ENCODE measurements at regions not wholly inside any gene's neighbourhood (a gene's known extent, or its start where the extent isn't known, plus 50 kb on each side); places are given as distances from the start of the nearest gene placed in this dataset.
"Not testable (repeated sequence)": the region's sequence is repeated elsewhere in the genome, so short reads cannot be mapped to it uniquely, and the experiment has no call there.

DNA sequence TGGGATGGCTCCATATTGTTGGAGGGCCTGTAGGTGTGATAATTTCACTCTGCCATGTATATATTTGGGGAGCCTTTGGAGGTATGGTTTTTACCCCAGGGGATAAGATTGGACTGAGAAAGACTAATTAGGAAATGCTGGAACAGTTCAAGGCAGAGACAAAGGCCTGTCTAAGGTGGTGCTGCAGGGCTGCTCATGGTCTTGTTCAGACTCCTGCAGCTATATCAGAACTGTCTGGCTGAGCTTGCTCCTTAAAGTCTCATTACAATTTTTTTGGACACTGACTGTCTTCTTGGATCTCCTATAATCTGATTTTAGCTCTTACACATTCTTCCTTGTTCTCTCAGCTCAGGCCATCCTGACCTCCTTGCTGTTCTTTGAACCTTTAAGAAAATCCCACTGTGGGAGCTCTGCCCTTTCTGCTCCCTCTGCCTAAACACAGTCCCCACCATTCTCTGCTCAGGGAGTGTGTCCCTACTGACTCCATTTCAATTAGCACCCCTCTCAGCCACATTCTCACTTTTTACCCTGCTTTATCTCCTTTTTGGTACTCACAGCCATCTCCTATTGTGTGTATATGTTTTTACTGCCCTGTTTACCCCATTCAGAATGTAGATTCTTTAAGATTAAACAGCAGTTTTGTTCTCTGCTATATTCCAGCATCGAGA, 468.7 kb upstream of the FANCL start:
- peaks cover 7% of the 10 kb centered on the region for H3K27me3 Mint-ChIP-seq (ENCODE audit: low read depth)
- no peak overlapping the region for H3K27ac Mint-ChIP-seq
- no peak for ATAC-seq (replicated peaks in 1 of 2)
- no peak for DNase-seq
- no peaks in the 10 kb centered on the region for H3K9me3 Mint-ChIP-seq
- no peaks in the 10 kb centered on the region for H3K36me3 Mint-ChIP-seq (ENCODE audit: insufficient read depth in 2 of 2)
- no peak overlapping the region for H3K4me3 Mint-ChIP-seq
- H3K4me1 Mint-ChIP-seq (ENCODE audit: low read depth), result no peaks in the 10 kb centered on the region

DNA sequence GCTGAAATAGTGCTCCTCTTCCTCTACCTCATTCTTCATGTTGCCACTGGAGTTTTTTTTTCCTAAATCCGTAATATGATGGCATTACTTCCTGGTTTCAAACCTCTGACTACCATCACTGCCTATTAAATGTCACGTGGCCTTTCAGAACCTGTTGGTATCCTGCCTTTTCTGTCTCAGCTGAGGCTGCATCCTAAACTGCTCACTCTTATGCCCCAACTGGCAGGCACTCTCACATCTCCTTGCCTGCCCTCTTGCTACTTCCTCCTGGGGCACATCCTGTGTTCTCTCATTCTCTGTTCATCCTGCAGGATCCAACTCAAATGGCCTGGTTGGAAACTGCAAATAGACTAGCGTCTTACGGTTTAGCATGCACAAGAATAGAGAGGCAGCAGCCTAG, 468.1 kb upstream of the FANCL start:
- H3K27me3 Mint-ChIP-seq (ENCODE audit: low read depth), result peaks cover 7% of the 10 kb centered on the region
- ATAC-seq (replicated peaks in 1 of 2) (no peak), DNase-seq (no peak)
- H3K27ac Mint-ChIP-seq, result no peak overlapping the region
- H3K36me3 Mint-ChIP-seq (ENCODE audit: insufficient read depth in 2 of 2), result no peaks in the 10 kb centered on the region
- no peak overlapping the region for H3K4me3 Mint-ChIP-seq
- H3K9me3 Mint-ChIP-seq, result no peaks in the 10 kb centered on the region
- no peaks in the 10 kb centered on the region for H3K4me1 Mint-ChIP-seq (ENCODE audit: low read depth)

DNA sequence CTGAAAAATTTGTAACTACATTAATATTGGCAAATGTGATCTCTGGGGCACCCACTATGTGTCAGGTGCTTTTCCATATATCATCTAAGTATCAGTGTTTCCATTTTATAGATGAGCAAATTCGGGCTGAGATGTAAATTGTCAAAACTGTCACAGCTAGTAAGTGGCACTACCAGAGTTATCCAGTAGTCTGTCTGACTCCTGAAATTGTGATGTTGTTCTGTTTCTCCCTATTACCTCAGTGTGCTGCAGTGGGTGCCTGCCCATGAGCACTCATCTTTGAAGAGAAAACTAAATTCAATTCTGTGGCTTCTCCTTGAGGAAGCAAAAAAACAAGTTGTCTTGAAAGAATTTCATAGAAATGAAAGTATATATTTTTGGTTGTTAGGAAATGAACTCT, 467.4 kb upstream of the FANCL start:
- ATAC-seq (replicated peaks in 1 of 2), result no peak
- H3K27ac Mint-ChIP-seq, result no peak overlapping the region
- peaks cover 7% of the 10 kb centered on the region for H3K27me3 Mint-ChIP-seq (ENCODE audit: low read depth)
- no peaks in the 10 kb centered on the region for H3K9me3 Mint-ChIP-seq
- H3K4me3 Mint-ChIP-seq, result no peak overlapping the region
- H3K36me3 Mint-ChIP-seq (ENCODE audit: insufficient read depth in 2 of 2), result no peaks in the 10 kb centered on the region
- H3K4me1 Mint-ChIP-seq (ENCODE audit: low read depth), result no peaks in the 10 kb centered on the region
- DNase-seq, result no peak

DNA sequence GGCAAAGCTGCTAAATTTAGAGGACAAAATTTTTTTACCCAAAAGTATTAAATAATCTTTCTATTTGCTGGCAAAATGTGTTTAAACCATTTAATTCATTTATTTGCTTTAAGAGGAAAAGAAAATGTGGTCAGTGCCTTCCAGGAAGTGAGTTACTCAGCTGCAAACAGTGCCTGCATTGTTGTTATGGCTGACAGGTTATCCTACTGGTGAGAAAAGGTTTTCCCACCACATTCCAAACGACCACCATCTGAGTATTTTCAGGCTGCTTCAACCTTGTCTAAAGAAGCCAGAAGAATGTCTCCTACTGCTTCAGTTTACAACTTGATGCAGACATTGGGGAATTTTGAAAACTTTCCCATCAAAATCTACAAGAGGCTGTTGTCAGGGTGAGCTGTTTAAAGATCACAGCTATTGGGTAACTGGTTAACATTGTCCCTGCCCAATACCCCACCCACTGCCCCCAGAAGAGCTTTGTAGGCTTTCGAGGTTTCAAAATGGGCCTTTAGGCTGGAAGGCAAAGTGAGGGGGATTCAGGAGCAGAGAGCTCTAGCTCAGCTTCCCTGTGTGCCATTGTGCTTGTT, 461.3 kb upstream of the FANCL start:
- peaks cover 7% of the 10 kb centered on the region for H3K27me3 Mint-ChIP-seq (ENCODE audit: low read depth)
- ATAC-seq (replicated peaks in 1 of 2), result no peak

DNA sequence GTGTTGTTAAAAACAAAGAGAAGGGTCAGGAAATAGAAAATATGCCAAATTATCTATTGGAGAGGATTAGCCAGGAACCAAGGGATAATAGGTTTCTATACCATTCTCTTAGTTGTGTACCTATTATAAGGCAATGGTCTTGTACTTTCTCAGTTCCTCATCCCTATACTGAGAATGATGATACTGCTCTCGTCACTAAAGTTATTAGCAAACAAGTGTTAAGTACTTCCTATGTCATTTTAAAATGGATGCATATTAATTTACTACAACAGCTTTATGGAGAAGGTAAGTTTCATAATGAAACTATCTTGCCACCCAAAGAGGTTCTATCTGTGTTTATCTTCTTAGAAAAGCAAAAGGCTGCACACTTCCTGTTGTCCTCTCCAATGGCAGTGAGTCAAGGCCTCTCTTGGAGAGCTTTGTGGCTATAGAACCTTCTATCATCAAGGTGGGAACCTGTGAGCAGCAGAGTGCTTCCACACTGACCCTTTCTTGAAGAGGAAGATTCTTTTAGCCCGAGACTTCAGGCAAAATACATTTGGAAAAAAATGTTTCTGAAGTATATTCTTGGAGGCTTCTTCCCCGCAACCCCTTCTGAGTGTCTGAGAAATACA, 460.7 kb upstream of the FANCL start:
- H3K9me3 Mint-ChIP-seq, result no peaks in the 10 kb centered on the region

More for the DNA sequence above, 461.3 kb upstream of the FANCL start:
- Mint-ChIP-seq H3K9me3 (no peaks in the 10 kb centered on the region), H3K4me1 (ENCODE audit: low read depth) (no peaks in the 10 kb centered on the region), H3K36me3 (ENCODE audit: insufficient read depth in 2 of 2) (no peaks in the 10 kb centered on the region), H3K4me3 (no peak overlapping the region), H3K27ac (no peak overlapping the region)
- no peak for DNase-seq

DNA sequence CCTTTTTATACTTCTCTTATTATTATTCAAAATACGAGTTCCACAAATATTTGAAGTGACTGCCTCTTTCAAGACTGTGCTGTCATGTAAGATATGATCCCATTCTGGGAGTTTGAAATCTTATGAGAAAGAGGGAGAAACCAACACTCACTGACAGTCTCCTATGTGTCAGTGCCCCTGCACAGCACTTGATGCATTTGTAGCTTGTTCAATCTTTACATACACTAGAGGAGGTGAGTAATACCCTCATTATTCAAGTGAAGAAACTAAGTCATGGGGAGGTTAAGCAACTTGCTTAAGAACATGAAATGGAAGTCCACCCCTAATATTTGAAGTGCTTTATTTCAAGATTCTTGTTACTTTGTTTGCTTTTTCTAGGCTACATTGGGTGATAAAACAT, 459.5 kb upstream of the FANCL start:
- H3K27ac Mint-ChIP-seq, result no peak overlapping the region
- no peaks in the 10 kb centered on the region for H3K36me3 Mint-ChIP-seq (ENCODE audit: insufficient read depth in 2 of 2)
- H3K4me3 Mint-ChIP-seq, result no peak overlapping the region
- H3K4me1 Mint-ChIP-seq (ENCODE audit: low read depth), result no peaks in the 10 kb centered on the region
- no peak for DNase-seq
- no peaks in the 10 kb centered on the region for H3K27me3 Mint-ChIP-seq (ENCODE audit: low read depth)
- ATAC-seq (replicated peaks in 1 of 2), result no peak
- no peaks in the 10 kb centered on the region for H3K9me3 Mint-ChIP-seq

More for the DNA sequence above, 460.7 kb upstream of the FANCL start:
- no peak for DNase-seq
- no peak for ATAC-seq (replicated peaks in 1 of 2)
- peaks cover 7% of the 10 kb centered on the region for H3K27me3 Mint-ChIP-seq (ENCODE audit: low read depth)
- H3K4me3 Mint-ChIP-seq, result no peak overlapping the region
- no peaks in the 10 kb centered on the region for H3K4me1 Mint-ChIP-seq (ENCODE audit: low read depth)
- H3K36me3 Mint-ChIP-seq (ENCODE audit: insufficient read depth in 2 of 2), result no peaks in the 10 kb centered on the region
- no peak overlapping the region for H3K27ac Mint-ChIP-seq

DNA sequence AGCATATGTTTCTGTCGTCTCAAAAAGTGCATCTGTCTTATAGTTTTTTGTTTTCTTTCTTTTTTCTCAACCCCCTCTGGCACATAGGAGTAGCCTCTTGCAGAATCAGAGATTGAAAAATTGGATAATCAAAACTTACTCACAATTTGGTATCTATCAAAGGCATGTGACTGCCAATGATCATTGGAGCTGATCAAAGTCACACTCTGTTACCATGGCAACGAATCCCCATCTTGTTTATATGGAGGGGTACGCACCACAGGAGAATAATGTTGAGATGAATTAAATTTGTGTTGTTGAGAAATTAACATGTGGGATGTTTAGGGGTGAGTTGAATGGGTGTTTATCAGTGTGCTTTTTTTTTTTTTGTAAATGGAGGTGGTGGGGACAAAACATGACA, 458.3 kb upstream of the FANCL start:
- no peaks in the 10 kb centered on the region for H3K27me3 Mint-ChIP-seq (ENCODE audit: low read depth)
- H3K9me3 Mint-ChIP-seq, result no peaks in the 10 kb centered on the region
- H3K36me3 Mint-ChIP-seq (ENCODE audit: insufficient read depth in 2 of 2), result no peaks in the 10 kb centered on the region
- H3K4me3 Mint-ChIP-seq, result no peak overlapping the region
- H3K27ac Mint-ChIP-seq, result no peak overlapping the region
- H3K4me1 Mint-ChIP-seq (ENCODE audit: low read depth), result no peaks in the 10 kb centered on the region
- no peak for ATAC-seq (replicated peaks in 1 of 2)
- DNase-seq, result no peak

DNA sequence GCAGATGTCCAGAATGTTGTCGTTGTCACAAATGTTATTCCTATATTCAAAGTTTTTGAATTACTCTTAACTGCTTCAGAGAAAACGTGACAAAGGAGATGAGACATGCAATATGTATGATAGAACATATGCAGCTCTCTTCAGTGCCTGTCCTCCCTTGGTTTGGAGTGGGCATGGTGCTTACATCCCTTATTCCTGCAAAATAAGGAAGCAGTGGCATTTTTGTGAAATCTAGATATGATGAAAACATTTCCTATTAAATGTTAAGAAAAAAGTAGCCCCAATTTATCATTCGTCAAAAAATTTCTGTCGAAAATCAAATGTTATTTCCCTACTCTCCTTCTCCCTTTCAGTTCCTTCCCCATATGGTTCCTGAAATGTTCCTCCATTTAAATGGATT, 457.5 kb upstream of the FANCL start:
- no peak overlapping the region for H3K4me3 Mint-ChIP-seq
- H3K27ac Mint-ChIP-seq, result no peak overlapping the region
- DNase-seq (no peak), ATAC-seq (replicated peaks in 1 of 2) (no peak)
- peaks cover 0 to 1% of the 10 kb centered on the region in 2 donors for H3K9me3 Mint-ChIP-seq
- H3K36me3 Mint-ChIP-seq (ENCODE audit: insufficient read depth in 2 of 2), result no peaks in the 10 kb centered on the region
- no peaks in the 10 kb centered on the region for H3K4me1 Mint-ChIP-seq (ENCODE audit: low read depth)
- no peaks in the 10 kb centered on the region for H3K27me3 Mint-ChIP-seq (ENCODE audit: low read depth)

DNA sequence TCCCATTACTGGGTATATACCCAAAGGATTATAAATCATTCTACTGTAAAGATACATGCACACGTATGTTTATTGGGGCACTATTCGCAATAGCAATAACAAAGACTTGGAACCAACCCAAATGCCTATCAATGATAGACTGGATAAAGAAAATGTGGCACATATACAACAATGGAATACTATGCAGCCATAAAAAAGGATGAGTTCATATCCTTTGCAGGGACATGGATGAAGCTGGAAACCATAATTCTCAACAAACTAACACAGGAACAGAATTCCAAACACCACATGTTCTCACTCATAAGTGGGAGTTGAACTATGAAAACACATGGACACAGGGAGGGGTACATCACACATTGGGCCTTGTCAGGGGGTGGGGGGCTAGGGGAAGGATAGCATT, 453.0 kb upstream of the FANCL start:
- not testable (repeated sequence) for H3K27me3 Mint-ChIP-seq (ENCODE audit: low read depth); H3K9me3 Mint-ChIP-seq; H3K36me3 Mint-ChIP-seq (ENCODE audit: insufficient read depth in 2 of 2); H3K27ac Mint-ChIP-seq; H3K4me3 Mint-ChIP-seq; DNase-seq; ATAC-seq (replicated peaks in 1 of 2); H3K4me1 Mint-ChIP-seq (ENCODE audit: low read depth)

DNA sequence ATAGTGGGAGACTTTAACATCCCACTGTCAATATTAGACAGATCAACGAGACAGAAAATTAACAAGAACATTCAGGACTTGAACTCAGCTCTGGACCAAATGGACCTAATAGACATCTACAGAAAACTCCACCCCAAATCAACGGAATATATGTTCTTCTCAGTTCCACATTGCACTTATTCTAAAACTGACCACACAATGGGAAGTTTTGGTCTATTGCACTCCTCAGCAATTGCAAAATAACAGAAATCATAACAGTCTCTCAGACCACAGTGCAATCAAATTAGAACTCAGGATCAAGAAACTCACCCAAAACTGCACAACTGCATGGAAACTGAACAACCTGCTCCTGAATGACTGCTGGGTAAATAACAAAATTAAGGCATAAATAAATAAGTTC, 449.9 kb upstream of the FANCL start:
- H3K9me3 Mint-ChIP-seq; H3K27ac Mint-ChIP-seq; H3K36me3 Mint-ChIP-seq (ENCODE audit: insufficient read depth in 2 of 2); ATAC-seq (replicated peaks in 1 of 2); H3K27me3 Mint-ChIP-seq (ENCODE audit: low read depth); H3K4me1 Mint-ChIP-seq (ENCODE audit: low read depth); H3K4me3 Mint-ChIP-seq; DNase-seq: not testable (repeated sequence)

DNA sequence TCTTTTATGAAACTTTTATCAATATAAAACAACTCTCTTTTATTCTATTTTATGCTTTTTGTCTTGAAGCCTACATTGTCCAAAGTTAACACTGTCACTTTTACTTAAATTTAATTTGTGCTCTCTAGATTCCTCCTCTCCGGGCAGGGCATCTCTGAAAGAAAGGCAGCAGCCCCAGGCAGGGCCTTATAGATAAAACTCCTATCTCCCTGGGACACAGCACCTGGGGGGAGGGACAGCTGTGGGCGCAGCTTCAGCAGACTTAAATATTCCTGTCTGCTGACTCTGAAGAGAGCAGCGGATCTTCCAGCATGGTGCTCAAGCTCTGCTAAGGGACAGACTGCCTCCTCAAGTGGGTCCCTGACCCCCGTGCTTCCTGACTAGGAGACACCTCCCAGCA, 447.7 kb upstream of the FANCL start:
- ATAC-seq (replicated peaks in 1 of 2), result no peak
- Mint-ChIP-seq H3K36me3 (ENCODE audit: insufficient read depth in 2 of 2) (no peaks in the 10 kb centered on the region), H3K27ac (no peak overlapping the region), H3K27me3 (ENCODE audit: low read depth) (no peaks in the 10 kb centered on the region), H3K4me3 (no peak overlapping the region), H3K4me1 (ENCODE audit: low read depth) (no peaks in the 10 kb centered on the region), H3K9me3 (peaks cover 5 to 8% of the 10 kb centered on the region in 2 donors)
- no peak for DNase-seq

DNA sequence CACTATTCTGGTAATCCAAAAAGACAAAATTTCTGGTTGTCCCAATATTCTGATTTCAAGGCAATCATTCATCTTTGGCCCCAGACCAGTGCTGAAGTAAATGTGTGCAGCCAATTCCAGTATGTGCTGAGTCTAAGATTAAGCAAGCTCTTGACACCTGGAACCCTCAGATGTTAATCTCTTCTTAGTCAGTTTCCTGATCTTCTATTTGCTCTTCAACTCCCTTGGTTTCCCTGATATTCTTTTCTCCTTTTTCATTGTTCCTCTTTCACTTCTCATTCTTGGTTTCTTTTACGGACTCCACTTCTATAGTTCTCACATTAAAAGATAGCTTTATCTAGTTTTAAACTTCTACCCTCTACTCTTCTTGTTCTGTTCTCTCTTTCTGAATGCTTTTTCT, 445.7 kb upstream of the FANCL start:
- no peak overlapping the region for H3K27ac Mint-ChIP-seq
- H3K4me1 Mint-ChIP-seq (ENCODE audit: low read depth), result no peaks in the 10 kb centered on the region
- peaks cover 4 to 8% of the 10 kb centered on the region in 2 donors for H3K9me3 Mint-ChIP-seq
- DNase-seq (no peak), ATAC-seq (replicated peaks in 1 of 2) (no peak)
- no peaks in the 10 kb centered on the region for H3K36me3 Mint-ChIP-seq (ENCODE audit: insufficient read depth in 2 of 2)
- H3K4me3 Mint-ChIP-seq, result no peak overlapping the region
- H3K27me3 Mint-ChIP-seq (ENCODE audit: low read depth), result no peaks in the 10 kb centered on the region

DNA sequence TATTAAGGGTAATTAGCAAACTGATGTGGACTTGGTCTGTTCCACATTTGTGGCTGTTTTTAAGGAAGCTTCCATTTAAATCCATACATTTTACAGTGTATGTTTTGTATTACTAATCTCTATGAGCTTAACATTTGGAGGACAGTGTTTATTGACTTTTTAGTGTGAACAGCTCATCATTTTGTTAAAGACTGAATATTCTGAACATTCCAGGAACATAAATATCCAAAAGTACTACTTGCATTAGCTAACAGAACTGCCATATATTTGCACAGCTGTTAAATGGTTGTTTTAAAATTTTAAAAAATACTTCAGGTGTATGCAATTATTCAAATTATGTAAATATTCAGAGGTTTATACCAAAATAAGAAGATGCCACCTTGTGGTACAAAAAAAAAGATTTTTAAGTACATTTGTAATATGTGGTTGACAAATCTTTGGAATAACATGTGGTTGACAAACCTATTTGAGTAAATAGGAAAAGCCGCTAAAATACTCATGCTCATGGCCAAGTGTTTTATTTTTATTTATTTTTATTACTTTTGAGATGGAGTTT, 439.7 kb upstream of the FANCL start:
- Mint-ChIP-seq H3K27me3 (ENCODE audit: low read depth) (no peaks in the 10 kb centered on the region), H3K4me3 (no peak overlapping the region), H3K36me3 (ENCODE audit: insufficient read depth in 2 of 2) (no peaks in the 10 kb centered on the region), H3K9me3 (no peaks in the 10 kb centered on the region), H3K27ac (no peak overlapping the region), H3K4me1 (ENCODE audit: low read depth) (no peaks in the 10 kb centered on the region)
- ATAC-seq (replicated peaks in 1 of 2) (no peak), DNase-seq (no peak)

Measured in activated T-cell treated with anti-CD3 and anti-CD28 coated beads, Interleukin-2, amount 50 U/mL, for 72 hours (primary cell).